ENCODE measurements at regions not wholly inside any gene's neighbourhood (a gene's known extent, or its start where the extent isn't known, plus 50 kb on each side); places are given as distances from the start of the nearest gene placed in this dataset.

DNA sequence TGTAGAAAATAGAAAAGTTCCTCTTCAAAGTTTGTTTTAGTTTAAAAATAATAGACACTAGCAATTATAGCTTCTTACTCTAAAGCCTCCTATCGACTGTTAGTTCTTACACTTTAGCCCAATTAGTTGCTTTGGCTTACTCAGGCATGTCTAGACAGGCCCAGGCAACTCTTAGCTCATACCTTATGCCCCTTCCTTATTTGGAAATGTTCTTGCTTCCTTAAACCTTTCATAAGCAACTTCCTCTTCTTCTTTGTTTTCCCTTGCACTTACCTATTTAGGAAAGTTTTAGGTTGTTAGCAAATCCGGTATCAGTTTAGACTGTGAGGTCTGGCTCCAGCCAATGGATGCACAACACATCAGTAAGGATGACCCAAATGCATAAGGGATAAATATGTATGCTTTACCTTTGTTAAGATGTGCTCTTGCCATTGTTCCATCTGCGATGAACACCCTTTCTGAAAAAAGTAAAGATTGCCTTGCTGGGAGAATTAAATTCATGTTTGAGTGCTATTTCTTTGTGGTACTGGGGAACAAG lies 1277.5 kb upstream of the CNTN5 start:
- Mint-ChIP-seq H3K4me3 (ENCODE audit: unreplicated experiment) (no peak overlapping the region), H3K36me3 (ENCODE audit: insufficient read depth, unreplicated experiment) (no peaks in the 10 kb centered on the region), H3K9me3 (ENCODE audit: unreplicated experiment) (peaks cover 38% of the 10 kb centered on the region), H3K27ac (ENCODE audit: unreplicated experiment) (no peak overlapping the region), H3K4me1 (ENCODE audit: low read depth, unreplicated experiment) (no peaks in the 10 kb centered on the region), H3K27me3 (ENCODE audit: insufficient read depth, unreplicated experiment) (no peaks in the 10 kb centered on the region)
- Histone ChIP-seq H3K4me3 (ENCODE audit: low read depth, low read length) (no peak overlapping the region), H3K27me3 (replicated peaks; ENCODE audit: control insufficient read depth, insufficient read depth, low read length) (no peaks in the 10 kb centered on the region), H3K9me3 (peaks cover 11% of the 10 kb centered on the region), H3K36me3 (ENCODE audit: control insufficient read depth, insufficient read depth, low read length) (no peaks in the 10 kb centered on the region), H3K4me1 (no peaks in the 10 kb centered on the region)
- ChIA-PET CTCF (no interaction called here), POLR2A (no interaction called here)
- no peak for DNase-seq
- TF ChIP-seq, protein P1, sequence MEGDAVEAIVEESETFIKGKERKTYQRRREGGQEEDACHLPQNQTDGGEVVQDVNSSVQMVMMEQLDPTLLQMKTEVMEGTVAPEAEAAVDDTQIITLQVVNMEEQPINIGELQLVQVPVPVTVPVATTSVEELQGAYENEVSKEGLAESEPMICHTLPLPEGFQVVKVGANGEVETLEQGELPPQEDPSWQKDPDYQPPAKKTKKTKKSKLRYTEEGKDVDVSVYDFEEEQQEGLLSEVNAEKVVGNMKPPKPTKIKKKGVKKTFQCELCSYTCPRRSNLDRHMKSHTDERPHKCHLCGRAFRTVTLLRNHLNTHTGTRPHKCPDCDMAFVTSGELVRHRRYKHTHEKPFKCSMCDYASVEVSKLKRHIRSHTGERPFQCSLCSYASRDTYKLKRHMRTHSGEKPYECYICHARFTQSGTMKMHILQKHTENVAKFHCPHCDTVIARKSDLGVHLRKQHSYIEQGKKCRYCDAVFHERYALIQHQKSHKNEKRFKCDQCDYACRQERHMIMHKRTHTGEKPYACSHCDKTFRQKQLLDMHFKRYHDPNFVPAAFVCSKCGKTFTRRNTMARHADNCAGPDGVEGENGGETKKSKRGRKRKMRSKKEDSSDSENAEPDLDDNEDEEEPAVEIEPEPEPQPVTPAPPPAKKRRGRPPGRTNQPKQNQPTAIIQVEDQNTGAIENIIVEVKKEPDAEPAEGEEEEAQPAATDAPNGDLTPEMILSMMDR (IDR thresholded peaks at IDR 0.05; ENCODE audit: insufficient read depth in 1 of 2, low read depth in 1 of 2, low read length in 1 of 2, severe bottlenecking in 1 of 2, unreplicated experiment in 1 of 2): no peak
- intact Hi-C loops (cut with micrococcal nuclease; ENCODE audit: unreplicated experiment): no loop called here
- BruUV-seq (replicated peaks): no TSS peak

DNA sequence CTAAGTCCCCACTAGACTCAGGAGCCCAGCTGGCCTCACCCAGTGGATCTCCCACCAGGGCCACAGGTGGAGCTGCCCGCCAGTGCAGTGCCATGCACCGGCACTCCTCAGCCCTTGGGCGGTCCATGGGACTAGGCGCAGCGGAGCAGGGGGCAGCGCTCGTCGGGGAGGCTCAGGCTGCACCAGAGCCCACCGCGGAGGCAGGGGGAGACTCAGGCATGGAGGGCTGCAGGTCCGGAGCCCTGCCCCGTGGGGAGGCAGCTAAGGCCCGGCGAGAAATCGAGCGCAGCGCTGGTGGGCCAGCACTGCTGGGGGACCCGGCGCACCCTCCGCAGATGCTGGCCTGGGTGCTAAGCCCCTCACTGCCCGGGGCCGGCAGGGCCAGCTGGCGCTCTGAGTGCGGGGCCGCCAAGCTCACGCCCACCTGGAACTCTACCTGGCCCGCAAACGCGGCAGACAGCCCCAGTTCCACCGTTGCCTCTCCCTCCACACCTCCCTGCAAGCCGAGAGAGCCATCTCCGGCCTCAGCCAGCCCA lies 1275.2 kb upstream of the CNTN5 start:
- Mint-ChIP-seq H3K4me1 (ENCODE audit: low read depth, unreplicated experiment) (no peaks in the 10 kb centered on the region), H3K36me3 (ENCODE audit: insufficient read depth, unreplicated experiment) (no peaks in the 10 kb centered on the region), H3K27me3 (ENCODE audit: insufficient read depth, unreplicated experiment) (no peaks in the 10 kb centered on the region), H3K9me3 (ENCODE audit: unreplicated experiment) (peaks cover 22% of the 10 kb centered on the region), H3K4me3 (ENCODE audit: unreplicated experiment) (no peak overlapping the region), H3K27ac (ENCODE audit: unreplicated experiment) (no peak overlapping the region)
- CTCF ChIA-PET: interaction anchor here (0.6 kb wide), 1 partner anchor 1896 kb away, joined by 3 read pairs; no protein-coding TSS in a partner anchor
- peaks cover 11% of the 10 kb centered on the region for H3K9me3 ChIP-seq
- H3K4me3 ChIP-seq (ENCODE audit: low read depth, low read length): no peak overlapping the region
- no peaks in the 10 kb centered on the region for H3K27me3 ChIP-seq (replicated peaks; ENCODE audit: control insufficient read depth, insufficient read depth, low read length)
- DNase-seq: no peak
- intact Hi-C loops (cut with micrococcal nuclease; ENCODE audit: unreplicated experiment): no loop called here
- BruUV-seq (replicated peaks): no TSS peak
- TF ChIP-seq, protein P1 (IDR thresholded peaks at IDR 0.05; ENCODE audit: insufficient read depth in 1 of 2, low read depth in 1 of 2, low read length in 1 of 2, severe bottlenecking in 1 of 2, unreplicated experiment in 1 of 2): no peak
- POLR2A ChIA-PET: no interaction called here
- no peaks in the 10 kb centered on the region for H3K4me1 ChIP-seq
- no peaks in the 10 kb centered on the region for H3K36me3 ChIP-seq (ENCODE audit: control insufficient read depth, insufficient read depth, low read length)

DNA sequence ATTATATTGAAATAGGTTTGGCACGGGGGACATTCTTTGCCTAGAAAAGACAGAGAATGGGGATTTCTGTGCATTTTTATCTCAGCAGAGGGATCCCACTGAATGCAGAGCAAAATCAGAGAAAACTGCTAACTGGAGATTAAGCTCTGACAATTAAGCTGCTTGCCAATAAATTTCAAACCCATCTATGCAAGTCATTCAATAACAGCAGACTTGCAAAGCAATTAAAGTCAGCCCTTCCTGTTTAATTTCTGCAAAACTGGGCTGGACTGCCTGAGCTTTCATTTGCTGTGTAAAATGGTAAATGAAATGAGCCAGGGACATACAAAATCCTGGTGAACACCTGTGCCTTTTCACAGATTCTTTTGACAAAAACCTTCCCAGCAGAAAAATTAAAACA lies 1273.9 kb upstream of the CNTN5 start:
- DNase-seq: no peak
- Mint-ChIP-seq H3K9me3 (ENCODE audit: unreplicated experiment) (peaks cover 22% of the 10 kb centered on the region), H3K27ac (ENCODE audit: unreplicated experiment) (no peak overlapping the region), H3K27me3 (ENCODE audit: insufficient read depth, unreplicated experiment) (no peaks in the 10 kb centered on the region), H3K4me3 (ENCODE audit: unreplicated experiment) (no peak overlapping the region), H3K4me1 (ENCODE audit: low read depth, unreplicated experiment) (no peaks in the 10 kb centered on the region), H3K36me3 (ENCODE audit: insufficient read depth, unreplicated experiment) (no peaks in the 10 kb centered on the region)
- intact Hi-C loops (cut with micrococcal nuclease; ENCODE audit: unreplicated experiment): no loop called here
- H3K4me3 ChIP-seq (ENCODE audit: low read depth, low read length): no peak overlapping the region
- no TSS peak for BruUV-seq (replicated peaks)
- H3K36me3 ChIP-seq (ENCODE audit: control insufficient read depth, insufficient read depth, low read length): no peaks in the 10 kb centered on the region
- TF ChIP-seq, protein P1 (IDR thresholded peaks at IDR 0.05; ENCODE audit: insufficient read depth in 1 of 2, low read depth in 1 of 2, low read length in 1 of 2, severe bottlenecking in 1 of 2, unreplicated experiment in 1 of 2): no peak
- H3K27me3 ChIP-seq (replicated peaks; ENCODE audit: control insufficient read depth, insufficient read depth, low read length): no peaks in the 10 kb centered on the region
- peaks cover 11% of the 10 kb centered on the region for H3K9me3 ChIP-seq
- POLR2A ChIA-PET: no interaction called here
- no peaks in the 10 kb centered on the region for H3K4me1 ChIP-seq
- CTCF ChIA-PET: no interaction called here
